Suprapubic skin (tissue), 3 donors: ENCODE measurements at regions not wholly inside any gene's neighbourhood (a gene's known extent, or its start where the extent isn't known, plus 50 kb on each side); places are given as distances from the start of the nearest gene placed in this dataset.

Experiments
- POLR2A ChIP-seq, 2 donors: fragments of 450-650 bp; IDR thresholded peaks; one replicate each; pipeline ENCODE4 v1.6.1; 2017; ENCODE audit warnings: antibody characterized with exemption in 2 of 2, mild to moderate bottlenecking in 2 of 2, moderate library complexity in 2 of 2
- TF ChIP-seq, protein P1 (sequence below), 2 donors: fragments of 200-600 bp in 1 of 2; fragments of 450-650 bp in 1 of 2; sonication (generic) in 1 of 2; IDR thresholded peaks; one replicate each; pipeline ENCODE4 v1.5.1; 2016 to 2019; ENCODE audit warnings: antibody characterized with exemption in 2 of 2, mild to moderate bottlenecking in 1 of 2, moderate library complexity in 1 of 2

DNA sequence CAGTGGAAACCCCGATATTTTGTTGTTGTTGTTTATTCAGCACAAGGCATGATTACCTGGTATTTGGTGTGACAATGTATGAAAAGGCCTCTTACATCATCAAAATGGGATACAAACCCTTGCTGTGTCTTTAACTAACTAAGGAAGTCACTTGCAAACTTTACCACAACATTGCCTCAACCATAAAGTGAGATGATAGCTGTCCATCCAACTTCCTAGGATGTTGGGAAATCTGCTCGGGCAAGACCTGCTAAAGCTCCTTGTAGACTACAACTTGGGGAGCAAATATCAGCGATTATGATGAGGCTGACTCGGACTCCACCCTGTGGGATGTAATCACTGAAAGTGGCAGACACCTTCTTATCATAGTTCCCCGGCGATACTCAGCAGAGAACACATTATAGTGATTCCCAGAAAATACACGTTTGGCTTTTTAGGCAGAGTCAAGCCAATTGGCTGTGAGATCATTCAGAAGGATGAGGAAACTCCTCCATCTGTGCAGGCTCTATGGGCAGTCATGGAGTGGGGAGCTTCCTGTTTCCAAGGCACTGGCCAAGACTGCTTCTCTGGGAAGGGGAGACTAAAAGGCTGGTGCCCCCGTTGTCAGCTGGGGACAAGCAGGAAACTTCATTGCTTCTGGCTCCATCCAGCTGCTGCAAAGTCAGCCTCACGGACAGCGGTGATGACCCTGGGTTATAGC is 289.0 kb downstream of the RNF144A start:
- TF ChIP-seq POLR2A (IDR thresholded peaks at IDR 0.05): no peak
- TF ChIP-seq, protein P1, sequence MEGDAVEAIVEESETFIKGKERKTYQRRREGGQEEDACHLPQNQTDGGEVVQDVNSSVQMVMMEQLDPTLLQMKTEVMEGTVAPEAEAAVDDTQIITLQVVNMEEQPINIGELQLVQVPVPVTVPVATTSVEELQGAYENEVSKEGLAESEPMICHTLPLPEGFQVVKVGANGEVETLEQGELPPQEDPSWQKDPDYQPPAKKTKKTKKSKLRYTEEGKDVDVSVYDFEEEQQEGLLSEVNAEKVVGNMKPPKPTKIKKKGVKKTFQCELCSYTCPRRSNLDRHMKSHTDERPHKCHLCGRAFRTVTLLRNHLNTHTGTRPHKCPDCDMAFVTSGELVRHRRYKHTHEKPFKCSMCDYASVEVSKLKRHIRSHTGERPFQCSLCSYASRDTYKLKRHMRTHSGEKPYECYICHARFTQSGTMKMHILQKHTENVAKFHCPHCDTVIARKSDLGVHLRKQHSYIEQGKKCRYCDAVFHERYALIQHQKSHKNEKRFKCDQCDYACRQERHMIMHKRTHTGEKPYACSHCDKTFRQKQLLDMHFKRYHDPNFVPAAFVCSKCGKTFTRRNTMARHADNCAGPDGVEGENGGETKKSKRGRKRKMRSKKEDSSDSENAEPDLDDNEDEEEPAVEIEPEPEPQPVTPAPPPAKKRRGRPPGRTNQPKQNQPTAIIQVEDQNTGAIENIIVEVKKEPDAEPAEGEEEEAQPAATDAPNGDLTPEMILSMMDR (IDR thresholded peaks at IDR 0.05): no peak
